ENCODE measurements at regions not wholly inside any gene's neighbourhood (a gene's known extent, or its start where the extent isn't known, plus 50 kb on each side); places are given as distances from the start of the nearest gene placed in this dataset.

DNA sequence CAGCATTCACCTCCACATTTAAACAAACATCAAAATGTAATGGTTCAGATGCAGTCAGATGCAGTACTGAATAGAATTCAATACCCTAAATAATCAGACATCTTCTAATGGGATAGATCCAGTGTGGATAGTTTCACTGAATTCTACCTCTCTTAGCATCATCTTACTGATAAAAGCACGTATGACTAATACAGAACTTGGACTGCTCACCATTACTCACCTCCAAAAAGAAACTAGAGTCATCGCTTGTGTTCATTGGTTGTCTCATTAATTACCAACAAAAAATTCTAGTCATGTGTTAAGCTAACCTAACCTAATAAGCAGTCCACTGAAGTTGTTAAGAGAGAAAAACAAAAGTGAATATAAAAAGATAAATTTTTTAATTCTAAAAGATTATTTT, 165.9 kb upstream of the IRAK1BP1 start:
- TF ChIP-seq CTCF (IDR thresholded peaks at IDR 0.05) (no peak), POLR2A (IDR thresholded peaks at IDR 0.05) (no peak)

Data from Peyer's patch (tissue), 4 donors.